DOHH2 (cell line): ENCODE measurements at regions not wholly inside any gene's neighbourhood (a gene's known extent, or its start where the extent isn't known, plus 50 kb on each side); places are given as distances from the start of the nearest gene placed in this dataset.
A peak's percentile ranks its signal among the peaks of the same experiment; 100 is the strongest.

Experiments used
- H3F3A ChIP-seq: fragments of 200-600 bp; sonication (generic), shearing (Covaris generic); 2 replicates; pipeline ENCODE4 v1.6.0; 2016; ENCODE audit warnings: antibody characterized with exemption, mild to moderate bottlenecking; ENCODE audit not compliant: control insufficient read depth, insufficient read depth
- H3K27ac ChIP-seq: fragments of 200-600 bp; sonication (generic); 2 replicates; pipeline ENCODE4 v1.5.1; 2014; ENCODE audit warnings: low read depth, mild to moderate bottlenecking, low read length, moderate library complexity
- H3K27me3 ChIP-seq: fragments of 200-600 bp; sonication (generic); 2 replicates; pipeline ENCODE4 v1.6.1; 2014; ENCODE audit warnings: mild to moderate bottlenecking, low read length, mixed read lengths; ENCODE audit not compliant: control insufficient read depth
- H3K36me3 ChIP-seq: fragments of 200-600 bp; sonication (generic); 2 replicates; pipeline ENCODE4 v1.6.1; 2014; ENCODE audit warnings: mild to moderate bottlenecking, low read length, moderate library complexity, mixed read lengths; ENCODE audit not compliant: control insufficient read depth
- H3K4me1 ChIP-seq: fragments of 200-600 bp; sonication (generic); 2 replicates; pipeline ENCODE4 v1.6.1; 2014; ENCODE audit warnings: mild to moderate bottlenecking, low read length, mixed read lengths; ENCODE audit not compliant: control insufficient read depth
- H3K4me2 ChIP-seq: fragments of 200-600 bp; sonication (generic); 2 replicates; pipeline ENCODE4 v1.6.0; 2014; ENCODE audit warnings: mild to moderate bottlenecking, low read length, moderate library complexity
- H3K4me3 ChIP-seq: fragments of 200-600 bp; sonication (generic); 2 replicates; pipeline ENCODE4 v1.5.1; 2014; ENCODE audit warnings: mild to moderate bottlenecking, low read length, mixed read lengths
- H3K79me2 ChIP-seq: fragments of 200-600 bp; sonication (generic); 2 replicates; pipeline ENCODE4 v1.6.1; 2014; ENCODE audit warnings: mild to moderate bottlenecking, low read length, mixed read lengths; ENCODE audit not compliant: control insufficient read depth
- H3K9me2 ChIP-seq: fragments of 200-600 bp; sonication (generic); replicated peaks from 2 replicates; pipeline ENCODE4 v1.6.1; 2014; ENCODE audit warnings: mild to moderate bottlenecking, low read length, mixed read lengths; ENCODE audit not compliant: control insufficient read depth
- H3K9me3 ChIP-seq: fragments of 200-600 bp; sonication (generic); 2 replicates; pipeline ENCODE4 v1.6.1; 2014; ENCODE audit warnings: antibody characterized with exemption, low read length, mixed read lengths; ENCODE audit not compliant: control insufficient read depth, insufficient read depth
- H4K20me1 ChIP-seq: fragments of 200-600 bp; sonication (generic); 2 replicates; pipeline ENCODE4 v1.6.0; 2014; ENCODE audit warnings: low read depth, mild to moderate bottlenecking, antibody characterized with exemption, low read length, moderate library complexity; ENCODE audit not compliant: control insufficient read depth, insufficient read depth
- EZH2phosphoT487 ChIP-seq: fragments of 200-600 bp; sonication (generic); IDR thresholded peaks from 2 replicates; pipeline ENCODE4 v1.6.1; 2017; ENCODE audit warnings: borderline replicate concordance, mild to moderate bottlenecking, antibody characterized with exemption, low read length, moderate library complexity, mixed read lengths
- TF ChIP-seq, protein P1 (sequence below): fragments of 200-600 bp; sonication (generic); IDR thresholded peaks from one replicate; pipeline ENCODE4 v1.5.1; 2014; ENCODE audit warnings: antibody characterized with exemption, mild to moderate bottlenecking, low read depth, low read length; ENCODE audit not compliant: poor library complexity, severe bottlenecking

DNA sequence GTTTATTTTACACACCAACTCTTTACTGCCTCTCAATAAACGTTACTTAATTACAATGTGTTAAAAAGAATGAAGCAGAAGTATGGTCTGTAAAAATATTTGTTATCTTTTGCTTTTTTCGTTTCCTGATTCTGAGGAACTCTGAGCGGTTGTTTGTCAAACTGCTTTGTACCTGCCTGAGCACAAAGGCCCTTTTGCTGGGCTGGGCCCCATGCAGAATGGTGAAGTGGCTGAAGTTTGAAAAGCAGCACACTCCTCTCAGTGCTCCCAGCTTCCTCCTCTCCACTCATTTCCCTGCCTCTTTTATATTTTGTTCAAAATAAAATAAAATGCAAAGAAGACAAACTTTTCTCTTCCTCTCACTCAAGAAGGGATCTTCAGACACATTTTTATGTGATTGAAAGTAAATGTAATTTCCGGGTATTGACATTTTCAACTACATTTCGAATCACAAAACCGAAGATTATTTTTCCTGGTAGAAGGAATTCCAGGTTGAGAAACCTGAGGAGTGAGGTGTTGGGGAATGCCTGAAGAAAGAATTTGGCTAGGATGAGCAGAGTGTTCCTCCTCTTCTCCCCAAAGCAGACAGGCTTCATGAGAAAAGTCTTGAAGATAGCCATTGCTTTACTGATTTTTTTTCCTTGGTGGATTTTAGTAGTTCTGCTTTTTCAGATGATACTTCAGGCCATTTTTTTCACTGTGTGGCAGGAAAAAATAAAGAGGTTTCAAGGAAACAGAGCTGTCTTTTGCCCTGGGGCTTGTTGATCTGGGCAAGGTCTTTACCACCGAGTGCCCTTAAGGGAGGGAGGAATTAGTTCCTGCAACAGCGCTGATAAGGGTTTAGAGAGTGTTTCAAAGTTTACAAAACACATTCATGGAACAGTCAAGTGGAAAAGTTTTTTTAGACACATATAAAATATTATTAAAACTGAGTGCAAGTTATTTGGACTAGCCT lies 229.8 kb downstream of the NFKBIZ start:
- H3F3A ChIP-seq: no peaks in the 10 kb centered on the region
- no peaks in the 10 kb centered on the region for H3K27me3 ChIP-seq
- peak overlapping the region; percentile 46 for H3K4me2 ChIP-seq
- no peak overlapping the region for H3K27ac ChIP-seq
- H3K36me3 ChIP-seq: peaks cover 9% of the 10 kb centered on the region; the same call in 1 of the 2 replicates
- no peaks in the 10 kb centered on the region for H4K20me1 ChIP-seq
- H3K9me3 ChIP-seq: peaks cover 5% of the 10 kb centered on the region; the same call in 1 of the 2 replicates
- TF ChIP-seq, protein P1, sequence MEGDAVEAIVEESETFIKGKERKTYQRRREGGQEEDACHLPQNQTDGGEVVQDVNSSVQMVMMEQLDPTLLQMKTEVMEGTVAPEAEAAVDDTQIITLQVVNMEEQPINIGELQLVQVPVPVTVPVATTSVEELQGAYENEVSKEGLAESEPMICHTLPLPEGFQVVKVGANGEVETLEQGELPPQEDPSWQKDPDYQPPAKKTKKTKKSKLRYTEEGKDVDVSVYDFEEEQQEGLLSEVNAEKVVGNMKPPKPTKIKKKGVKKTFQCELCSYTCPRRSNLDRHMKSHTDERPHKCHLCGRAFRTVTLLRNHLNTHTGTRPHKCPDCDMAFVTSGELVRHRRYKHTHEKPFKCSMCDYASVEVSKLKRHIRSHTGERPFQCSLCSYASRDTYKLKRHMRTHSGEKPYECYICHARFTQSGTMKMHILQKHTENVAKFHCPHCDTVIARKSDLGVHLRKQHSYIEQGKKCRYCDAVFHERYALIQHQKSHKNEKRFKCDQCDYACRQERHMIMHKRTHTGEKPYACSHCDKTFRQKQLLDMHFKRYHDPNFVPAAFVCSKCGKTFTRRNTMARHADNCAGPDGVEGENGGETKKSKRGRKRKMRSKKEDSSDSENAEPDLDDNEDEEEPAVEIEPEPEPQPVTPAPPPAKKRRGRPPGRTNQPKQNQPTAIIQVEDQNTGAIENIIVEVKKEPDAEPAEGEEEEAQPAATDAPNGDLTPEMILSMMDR: no peak
- no peak for TF ChIP-seq EZH2phosphoT487
- H3K9me2 ChIP-seq: no peaks in the 10 kb centered on the region
- peaks cover 17% of the 10 kb centered on the region for H3K4me1 ChIP-seq
- H3K79me2 ChIP-seq: no peaks in the 10 kb centered on the region
- peak overlapping the region; percentile 36 for H3K4me3 ChIP-seq

DNA sequence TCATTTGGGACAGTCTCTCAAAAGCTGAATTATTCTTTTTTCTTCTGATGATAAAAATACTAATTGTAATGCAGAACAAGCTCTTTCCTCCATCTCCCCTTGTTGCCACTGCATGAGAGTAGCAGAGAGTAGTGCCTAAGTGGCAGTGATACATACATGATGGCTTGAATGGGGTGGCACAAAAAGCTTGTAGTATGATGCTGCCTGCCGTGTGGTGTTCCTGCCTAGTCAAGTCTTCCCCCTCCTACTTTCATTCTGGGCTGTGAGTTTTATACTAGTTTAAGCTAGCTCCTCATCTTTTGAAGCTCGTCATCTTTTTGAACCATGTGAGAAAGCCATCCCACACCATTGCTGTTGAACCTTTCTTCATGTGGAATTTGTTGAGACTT lies 230.5 kb downstream of the NFKBIZ start:
- Histone ChIP-seq H3K4me2 (no peak overlapping the region), H3K27me3 (no peaks in the 10 kb centered on the region), H3K4me3 (no peak overlapping the region), H3K27ac (no peak overlapping the region), H3K36me3 (peaks cover 9% of the 10 kb centered on the region; the same call in 1 of the 2 replicates), H3K79me2 (no peaks in the 10 kb centered on the region), H3F3A (no peaks in the 10 kb centered on the region), H4K20me1 (no peaks in the 10 kb centered on the region), H3K9me2 (no peaks in the 10 kb centered on the region), H3K4me1 (peaks cover 17% of the 10 kb centered on the region), H3K9me3 (peaks cover 5% of the 10 kb centered on the region; the same call in 1 of the 2 replicates)
- TF ChIP-seq EZH2phosphoT487: no peak
- TF ChIP-seq, protein P1: no peak

DNA sequence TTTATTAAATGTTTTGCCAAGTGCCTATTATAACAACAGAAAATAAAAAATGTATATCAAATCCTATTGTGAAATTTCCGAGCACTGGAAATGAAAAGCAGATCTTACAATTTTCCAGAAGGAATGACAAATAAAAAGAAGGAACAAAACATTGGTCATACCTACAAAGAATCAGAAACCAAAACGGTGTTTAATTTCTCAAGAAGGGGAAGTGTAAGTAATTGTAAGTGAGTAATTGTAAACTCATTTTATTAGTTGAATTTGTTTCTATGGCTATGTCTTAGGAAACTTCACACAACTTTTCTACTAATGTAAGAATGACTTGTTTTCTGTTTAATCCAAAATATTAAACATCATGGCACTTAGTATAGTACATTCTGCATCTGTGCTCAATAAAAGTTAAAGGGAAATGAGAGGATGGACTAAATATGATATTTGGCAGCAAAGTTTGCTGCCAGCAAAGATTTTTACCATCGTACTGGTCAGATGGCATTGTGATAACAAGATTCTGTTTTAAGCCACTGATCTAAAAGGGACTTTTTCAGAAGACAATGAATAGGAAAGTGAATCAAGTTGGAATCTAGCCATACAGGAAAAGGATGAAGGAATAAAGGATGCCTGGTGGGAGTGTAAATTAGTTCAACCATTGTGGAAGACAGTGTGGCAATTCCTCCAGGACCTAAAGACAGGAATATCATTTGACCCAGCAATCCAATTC lies 232.4 kb downstream of the NFKBIZ start:
- Histone ChIP-seq H3K9me2 (no peaks in the 10 kb centered on the region), H3K4me3 (no peak overlapping the region), H3K4me1 (peaks cover 17% of the 10 kb centered on the region), H4K20me1 (no peaks in the 10 kb centered on the region), H3K27ac (no peak overlapping the region), H3K79me2 (no peaks in the 10 kb centered on the region), H3K36me3 (peaks cover 9% of the 10 kb centered on the region; the same call in 1 of the 2 replicates), H3K4me2 (no peak overlapping the region), H3K27me3 (no peaks in the 10 kb centered on the region), H3F3A (no peaks in the 10 kb centered on the region), H3K9me3 (peaks cover 5% of the 10 kb centered on the region; the same call in 1 of the 2 replicates)
- TF ChIP-seq, protein P1: no peak
- TF ChIP-seq EZH2phosphoT487: no peak
